ENCODE measurements at regions not wholly inside any gene's neighbourhood (a gene's known extent, or its start where the extent isn't known, plus 50 kb on each side); places are given as distances from the start of the nearest gene placed in this dataset.

DNA sequence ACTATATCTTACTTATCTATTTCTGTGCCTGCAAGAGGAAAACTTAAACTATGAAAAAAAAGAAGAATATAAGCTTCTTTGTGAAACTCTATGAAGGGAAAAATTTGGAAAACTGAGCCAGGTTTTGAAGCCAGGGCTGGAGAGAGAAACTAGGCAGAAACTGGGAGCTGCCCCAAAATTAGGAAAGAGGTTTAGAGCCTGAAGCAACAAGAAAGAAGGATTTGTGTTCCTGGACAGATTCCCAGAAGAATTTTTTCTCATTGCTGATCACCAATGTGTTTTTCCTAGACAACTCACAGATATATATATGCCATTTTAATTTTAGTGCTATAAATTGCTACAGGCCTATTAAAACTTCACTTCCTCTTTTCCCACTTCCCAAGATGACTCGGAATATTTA, 245.0 kb upstream of the GEMIN8 start:
- TF ChIP-seq, protein P1, sequence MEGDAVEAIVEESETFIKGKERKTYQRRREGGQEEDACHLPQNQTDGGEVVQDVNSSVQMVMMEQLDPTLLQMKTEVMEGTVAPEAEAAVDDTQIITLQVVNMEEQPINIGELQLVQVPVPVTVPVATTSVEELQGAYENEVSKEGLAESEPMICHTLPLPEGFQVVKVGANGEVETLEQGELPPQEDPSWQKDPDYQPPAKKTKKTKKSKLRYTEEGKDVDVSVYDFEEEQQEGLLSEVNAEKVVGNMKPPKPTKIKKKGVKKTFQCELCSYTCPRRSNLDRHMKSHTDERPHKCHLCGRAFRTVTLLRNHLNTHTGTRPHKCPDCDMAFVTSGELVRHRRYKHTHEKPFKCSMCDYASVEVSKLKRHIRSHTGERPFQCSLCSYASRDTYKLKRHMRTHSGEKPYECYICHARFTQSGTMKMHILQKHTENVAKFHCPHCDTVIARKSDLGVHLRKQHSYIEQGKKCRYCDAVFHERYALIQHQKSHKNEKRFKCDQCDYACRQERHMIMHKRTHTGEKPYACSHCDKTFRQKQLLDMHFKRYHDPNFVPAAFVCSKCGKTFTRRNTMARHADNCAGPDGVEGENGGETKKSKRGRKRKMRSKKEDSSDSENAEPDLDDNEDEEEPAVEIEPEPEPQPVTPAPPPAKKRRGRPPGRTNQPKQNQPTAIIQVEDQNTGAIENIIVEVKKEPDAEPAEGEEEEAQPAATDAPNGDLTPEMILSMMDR (IDR thresholded peaks at IDR 0.05), result no peak
- no peak for DNase-seq (ENCODE audit: low spot score)
- H3K27ac ChIP-seq, result no peak overlapping the region
- H3K4me3 ChIP-seq, result no peak overlapping the region

DNA sequence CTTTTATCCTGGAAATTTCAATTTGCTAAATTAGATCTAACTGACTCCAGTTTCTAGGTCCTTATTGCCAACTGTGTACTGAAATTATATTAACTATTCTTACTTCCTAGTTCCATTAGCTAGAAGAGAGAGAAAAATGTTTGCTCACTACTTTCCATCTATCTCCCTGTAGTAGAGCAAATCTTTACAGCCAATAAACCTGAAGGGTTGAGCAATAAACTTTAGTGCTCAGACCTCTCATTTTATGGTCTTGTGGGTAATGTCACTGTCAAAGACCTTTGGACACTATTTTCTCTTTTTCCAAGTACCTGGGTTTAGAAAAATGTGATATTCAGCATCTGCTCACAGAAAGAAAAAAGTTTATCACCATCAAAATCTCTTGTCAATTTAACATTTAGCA, 237.5 kb upstream of the GEMIN8 start:
- TF ChIP-seq, protein P1 (IDR thresholded peaks at IDR 0.05), result no peak
- no peak for DNase-seq (ENCODE audit: low spot score)
- Histone ChIP-seq H3K27ac (no peak overlapping the region), H3K4me3 (no peak overlapping the region)

DNA sequence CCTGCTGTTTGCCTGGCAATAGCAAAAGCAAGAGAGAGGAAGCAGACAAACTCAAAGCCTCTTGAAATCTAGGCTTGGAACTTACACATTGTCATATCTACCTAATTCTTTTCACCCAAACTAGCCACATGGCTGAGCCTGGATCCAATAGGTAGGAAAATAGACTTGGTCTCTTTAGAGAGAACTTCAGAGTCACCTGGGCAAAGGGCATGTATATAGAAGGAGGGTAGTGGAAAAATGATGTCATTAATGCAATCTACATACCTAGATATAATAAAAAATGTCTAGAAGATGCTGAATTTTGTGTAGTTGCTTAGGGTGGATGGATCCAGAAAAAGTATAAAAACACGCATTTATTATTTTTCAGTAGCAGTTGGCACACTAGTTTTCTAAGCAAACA, 237.0 kb upstream of the GEMIN8 start:
- DNase-seq (ENCODE audit: low spot score), result no peak
- H3K27ac ChIP-seq, result no peak overlapping the region
- TF ChIP-seq, protein P1 (IDR thresholded peaks at IDR 0.05), result no peak
- no peak overlapping the region for H3K4me3 ChIP-seq

DNA sequence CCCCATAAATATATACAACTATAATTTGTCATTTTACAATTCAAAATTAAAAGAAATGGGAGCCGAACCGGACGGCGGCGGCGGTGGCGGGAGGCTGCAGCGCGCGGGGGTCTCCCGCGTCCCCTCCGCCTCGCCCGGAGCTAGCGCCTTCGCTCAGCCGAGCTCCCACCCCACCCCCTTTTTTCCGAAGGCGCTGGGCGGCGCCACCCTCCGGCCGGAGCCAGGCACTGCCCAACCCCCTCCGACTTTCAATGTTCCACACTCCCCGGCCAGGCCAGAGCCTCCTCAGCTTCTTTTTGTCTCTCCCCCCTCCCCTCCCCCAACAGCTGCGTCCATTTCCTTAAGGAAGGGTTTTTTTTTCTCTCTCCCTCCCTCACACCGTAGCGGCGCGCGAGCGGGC, 214.1 kb upstream of the GEMIN8 start:
- TF ChIP-seq, protein P1 (IDR thresholded peaks at IDR 0.05), result no peak
- Histone ChIP-seq H3K27ac (no peak overlapping the region), H3K4me3 (no peak overlapping the region)
- no peak for DNase-seq (ENCODE audit: low spot score)

DNA sequence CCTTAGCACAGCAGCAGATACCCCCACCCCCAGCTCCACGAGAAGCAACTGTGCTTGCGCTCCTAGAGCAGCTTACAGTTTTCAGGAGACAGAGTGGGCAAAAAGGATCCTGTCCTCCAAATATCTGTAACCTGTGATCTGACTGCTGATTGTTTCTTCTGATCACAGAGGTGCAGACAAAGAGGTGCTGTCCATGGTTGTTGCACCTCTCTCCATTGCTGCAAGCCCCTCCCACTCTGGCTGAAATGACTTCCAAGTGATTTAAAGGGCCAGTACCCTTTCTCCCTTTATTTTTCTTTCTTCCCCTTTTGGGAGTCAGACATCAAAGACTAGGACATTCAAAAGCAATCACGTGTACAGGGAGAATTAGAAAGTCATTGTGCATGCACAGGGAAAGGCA, 205.3 kb upstream of the GEMIN8 start:
- no peak for DNase-seq (ENCODE audit: low spot score)
- Histone ChIP-seq H3K4me3 (no peak overlapping the region), H3K27ac (no peak overlapping the region)
- TF ChIP-seq, protein P1 (IDR thresholded peaks at IDR 0.05), result no peak

DNA sequence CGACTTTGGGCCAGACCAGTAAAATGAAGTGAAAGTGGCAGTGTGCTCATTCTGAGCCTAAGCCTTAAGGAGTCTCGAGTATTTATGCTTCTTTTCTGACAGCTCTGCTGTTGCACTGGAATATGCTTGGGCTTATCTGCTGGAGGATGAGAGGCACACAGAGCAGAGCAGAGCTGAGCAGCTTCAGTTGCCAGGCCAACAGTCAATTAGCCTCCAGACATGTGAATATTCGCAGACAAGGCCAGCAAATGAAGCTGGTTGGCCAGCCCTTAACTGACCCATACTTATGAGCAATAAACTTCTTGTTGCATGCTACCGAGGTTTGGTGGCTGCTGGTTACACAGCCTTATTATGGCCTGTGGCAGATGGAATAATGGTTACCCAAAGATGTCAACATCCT, 203.0 kb upstream of the GEMIN8 start:
- TF ChIP-seq, protein P1 (IDR thresholded peaks at IDR 0.05), result no peak
- DNase-seq (ENCODE audit: low spot score), result no peak
- H3K27ac ChIP-seq, result no peak overlapping the region
- H3K4me3 ChIP-seq, result no peak overlapping the region

DNA sequence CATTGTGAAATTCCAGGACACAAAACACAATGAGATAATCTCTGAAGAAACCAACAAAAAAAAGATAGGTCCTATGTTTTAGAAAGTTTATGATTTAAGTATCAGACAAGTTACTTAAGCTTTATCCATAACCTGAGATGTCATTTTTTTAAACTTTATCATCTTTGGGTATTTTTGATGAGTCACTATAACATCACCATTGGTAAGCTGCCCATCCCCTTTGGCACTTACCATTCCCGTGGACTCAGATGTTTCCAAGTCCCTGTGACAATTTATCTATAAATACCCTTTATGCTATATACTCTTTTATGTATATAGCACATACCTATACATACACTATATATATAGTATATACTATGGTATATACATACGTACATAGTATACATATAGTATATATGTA, 198.9 kb upstream of the GEMIN8 start:
- no peak overlapping the region for H3K4me3 ChIP-seq
- no peak overlapping the region for H3K27ac ChIP-seq
- TF ChIP-seq, protein P1 (IDR thresholded peaks at IDR 0.05), result no peak
- no peak for DNase-seq (ENCODE audit: low spot score)

Data from coronary artery (tissue), 2 donors.